Activated T-helper 17 cell treated with anti-CD3 and anti-CD28 coated beads, Interleukin-2, amount 50 U/mL, for 72 hours (primary cell): ENCODE measurements at regions not wholly inside any gene's neighbourhood (a gene's known extent, or its start where the extent isn't known, plus 50 kb on each side); places are given as distances from the start of the nearest gene placed in this dataset.

Experiments used
- ATAC-seq: fragments of 150-1000 bp; cut with Tn5 transposase; replicated peaks from 2 replicates; pipeline ENCODE4 v1.10.0; 2021; ENCODE audit warnings: mild to moderate bottlenecking, moderate library complexity
- H3K27ac Mint-ChIP-seq: one replicate; pipeline ENCODE4 v1.8.0; 2022; ENCODE audit warnings: mixed read lengths
- H3K27me3 Mint-ChIP-seq: one replicate; pipeline ENCODE4 v1.8.0; 2022; ENCODE audit warnings: mixed read lengths
- H3K36me3 Mint-ChIP-seq: one replicate; pipeline ENCODE4 v1.8.0; 2022; ENCODE audit warnings: low read depth, mild to moderate bottlenecking, mixed read lengths
- H3K4me1 Mint-ChIP-seq: one replicate; pipeline ENCODE4 v1.8.0; 2022; ENCODE audit warnings: mixed read lengths
- H3K4me3 Mint-ChIP-seq: one replicate; pipeline ENCODE4 v1.8.0; 2022; ENCODE audit warnings: mild to moderate bottlenecking, mixed read lengths
- H3K9me3 Mint-ChIP-seq: one replicate; pipeline ENCODE4 v1.8.0; 2022; ENCODE audit warnings: mixed read lengths

- no peaks in the 10 kb centered on the region for H3K36me3 Mint-ChIP-seq
- no peaks in the 10 kb centered on the region for H3K9me3 Mint-ChIP-seq
- H3K27ac Mint-ChIP-seq = no peak overlapping the region
- no peak for ATAC-seq
- H3K27me3 Mint-ChIP-seq = peaks cover 7% of the 10 kb centered on the region
- no peaks in the 10 kb centered on the region for H3K4me1 Mint-ChIP-seq
- no peak overlapping the region for H3K4me3 Mint-ChIP-seq
Measured at GRCh38 chr18:61736133-61736532, 156.7 kb downstream of the RNF152 start.

GRCh38 chr18:61735564-61736102 is 157.2 kb downstream of the RNF152 start:
- H3K9me3 Mint-ChIP-seq = no peaks in the 10 kb centered on the region

GRCh38 chr18:61734396-61734795 is 158.4 kb downstream of the RNF152 start:
- Mint-ChIP-seq H3K9me3 (no peaks in the 10 kb centered on the region), H3K4me1 (no peaks in the 10 kb centered on the region)
- ATAC-seq = no peak

More at GRCh38 chr18:61735564-61736102, 157.2 kb downstream of the RNF152 start:
- Mint-ChIP-seq H3K27me3 (peaks cover 7% of the 10 kb centered on the region), H3K36me3 (no peaks in the 10 kb centered on the region), H3K4me3 (no peak overlapping the region), H3K27ac (no peak overlapping the region), H3K4me1 (no peaks in the 10 kb centered on the region)
- no peak for ATAC-seq

GRCh38 chr18:61732854-61733253 is 160.0 kb downstream of the RNF152 start:
- Mint-ChIP-seq H3K9me3 (no peaks in the 10 kb centered on the region), H3K27me3 (peaks cover 12% of the 10 kb centered on the region), H3K4me3 (no peak overlapping the region), H3K27ac (no peak overlapping the region), H3K36me3 (no peaks in the 10 kb centered on the region), H3K4me1 (no peaks in the 10 kb centered on the region)
- ATAC-seq = no peak

More at GRCh38 chr18:61734396-61734795, 158.4 kb downstream of the RNF152 start:
- Mint-ChIP-seq H3K36me3 (no peaks in the 10 kb centered on the region), H3K4me3 (no peak overlapping the region), H3K27me3 (peaks cover 12% of the 10 kb centered on the region), H3K27ac (no peak overlapping the region)

- Mint-ChIP-seq H3K27ac (no peak overlapping the region), H3K9me3 (no peaks in the 10 kb centered on the region), H3K4me1 (no peaks in the 10 kb centered on the region), H3K4me3 (no peak overlapping the region), H3K36me3 (no peaks in the 10 kb centered on the region), H3K27me3 (peaks cover 12% of the 10 kb centered on the region)
- ATAC-seq = no peak
Measured at GRCh38 chr18:61731693-61732376, 161.0 kb downstream of the RNF152 start.

- Mint-ChIP-seq H3K27ac (no peak overlapping the region), H3K9me3 (no peaks in the 10 kb centered on the region), H3K27me3 (peaks cover 12% of the 10 kb centered on the region), H3K36me3 (no peaks in the 10 kb centered on the region), H3K4me1 (no peaks in the 10 kb centered on the region), H3K4me3 (no peak overlapping the region)
- no peak for ATAC-seq
Measured at GRCh38 chr18:61731178-61731577, 161.6 kb downstream of the RNF152 start.

- ATAC-seq = no peak
- H3K36me3 Mint-ChIP-seq = no peaks in the 10 kb centered on the region
- no peak overlapping the region for H3K27ac Mint-ChIP-seq
- H3K9me3 Mint-ChIP-seq = no peaks in the 10 kb centered on the region
- H3K4me3 Mint-ChIP-seq = no peak overlapping the region
- H3K4me1 Mint-ChIP-seq = no peaks in the 10 kb centered on the region
- H3K27me3 Mint-ChIP-seq = peaks cover 6% of the 10 kb centered on the region
Measured at GRCh38 chr18:61729322-61729721, 163.5 kb downstream of the RNF152 start.

- ATAC-seq = no peak
- no peak overlapping the region for H3K27ac Mint-ChIP-seq
- no peak overlapping the region for H3K4me3 Mint-ChIP-seq
- no peaks in the 10 kb centered on the region for H3K4me1 Mint-ChIP-seq
- H3K36me3 Mint-ChIP-seq = no peaks in the 10 kb centered on the region
- H3K9me3 Mint-ChIP-seq = no peaks in the 10 kb centered on the region
- peaks cover 6% of the 10 kb centered on the region for H3K27me3 Mint-ChIP-seq
Measured at GRCh38 chr18:61727241-61728193, 165.3 kb downstream of the RNF152 start.

GRCh38 chr18:61724532-61724931 is 168.3 kb downstream of the RNF152 start:
- Mint-ChIP-seq H3K4me1 (no peaks in the 10 kb centered on the region), H3K27me3 (peaks cover 4% of the 10 kb centered on the region), H3K4me3 (no peak overlapping the region), H3K9me3 (no peaks in the 10 kb centered on the region), H3K36me3 (no peaks in the 10 kb centered on the region), H3K27ac (no peak overlapping the region)
- ATAC-seq = no peak

GRCh38 chr18:61722247-61722646 is 170.6 kb downstream of the RNF152 start:
- ATAC-seq = no peak
- no peaks in the 10 kb centered on the region for H3K36me3 Mint-ChIP-seq
- peaks cover 4% of the 10 kb centered on the region for H3K27me3 Mint-ChIP-seq
- H3K9me3 Mint-ChIP-seq = no peaks in the 10 kb centered on the region
- H3K4me1 Mint-ChIP-seq = no peaks in the 10 kb centered on the region
- no peak overlapping the region for H3K4me3 Mint-ChIP-seq
- H3K27ac Mint-ChIP-seq = no peak overlapping the region

- no peak for ATAC-seq
- Mint-ChIP-seq H3K27me3 (peaks cover 4% of the 10 kb centered on the region), H3K4me3 (no peak overlapping the region), H3K36me3 (no peaks in the 10 kb centered on the region), H3K27ac (no peak overlapping the region), H3K4me1 (no peaks in the 10 kb centered on the region), H3K9me3 (no peaks in the 10 kb centered on the region)
Measured at GRCh38 chr18:61720496-61720895, 172.3 kb downstream of the RNF152 start.

GRCh38 chr18:61719671-61720070 is 173.1 kb downstream of the RNF152 start:
- peaks cover 6% of the 10 kb centered on the region for H3K27me3 Mint-ChIP-seq
- H3K9me3 Mint-ChIP-seq = no peaks in the 10 kb centered on the region
- H3K4me3 Mint-ChIP-seq = no peak overlapping the region
- H3K4me1 Mint-ChIP-seq = no peaks in the 10 kb centered on the region
- H3K27ac Mint-ChIP-seq = no peak overlapping the region
- ATAC-seq = no peak
- no peaks in the 10 kb centered on the region for H3K36me3 Mint-ChIP-seq

- ATAC-seq = no peak
- H3K27me3 Mint-ChIP-seq = peaks cover 7% of the 10 kb centered on the region
- no peaks in the 10 kb centered on the region for H3K9me3 Mint-ChIP-seq
- H3K4me3 Mint-ChIP-seq = no peak overlapping the region
- no peak overlapping the region for H3K27ac Mint-ChIP-seq
- no peaks in the 10 kb centered on the region for H3K4me1 Mint-ChIP-seq
- H3K36me3 Mint-ChIP-seq = no peaks in the 10 kb centered on the region
Measured at GRCh38 chr18:61718944-61719343, 173.9 kb downstream of the RNF152 start.

- Mint-ChIP-seq H3K4me1 (no peaks in the 10 kb centered on the region), H3K36me3 (no peaks in the 10 kb centered on the region), H3K4me3 (no peak overlapping the region), H3K27ac (no peak overlapping the region), H3K27me3 (peaks cover 3% of the 10 kb centered on the region), H3K9me3 (no peaks in the 10 kb centered on the region)
- ATAC-seq = no peak
Measured at GRCh38 chr18:61714421-61714820, 178.4 kb downstream of the RNF152 start.

- Mint-ChIP-seq H3K4me3 (no peak overlapping the region), H3K27ac (no peak overlapping the region), H3K4me1 (no peaks in the 10 kb centered on the region), H3K27me3 (peaks cover 9% of the 10 kb centered on the region), H3K9me3 (no peaks in the 10 kb centered on the region), H3K36me3 (no peaks in the 10 kb centered on the region)
- ATAC-seq = no peak
Measured at GRCh38 chr18:61713502-61713901, 179.3 kb downstream of the RNF152 start.
